ENCODE measurements at regions not wholly inside any gene's neighbourhood (a gene's known extent, or its start where the extent isn't known, plus 50 kb on each side); places are given as distances from the start of the nearest gene placed in this dataset.
"Not testable (repeated sequence)": the region's sequence is repeated elsewhere in the genome, so short reads cannot be mapped to it uniquely, and the experiment has no call there.

DNA sequence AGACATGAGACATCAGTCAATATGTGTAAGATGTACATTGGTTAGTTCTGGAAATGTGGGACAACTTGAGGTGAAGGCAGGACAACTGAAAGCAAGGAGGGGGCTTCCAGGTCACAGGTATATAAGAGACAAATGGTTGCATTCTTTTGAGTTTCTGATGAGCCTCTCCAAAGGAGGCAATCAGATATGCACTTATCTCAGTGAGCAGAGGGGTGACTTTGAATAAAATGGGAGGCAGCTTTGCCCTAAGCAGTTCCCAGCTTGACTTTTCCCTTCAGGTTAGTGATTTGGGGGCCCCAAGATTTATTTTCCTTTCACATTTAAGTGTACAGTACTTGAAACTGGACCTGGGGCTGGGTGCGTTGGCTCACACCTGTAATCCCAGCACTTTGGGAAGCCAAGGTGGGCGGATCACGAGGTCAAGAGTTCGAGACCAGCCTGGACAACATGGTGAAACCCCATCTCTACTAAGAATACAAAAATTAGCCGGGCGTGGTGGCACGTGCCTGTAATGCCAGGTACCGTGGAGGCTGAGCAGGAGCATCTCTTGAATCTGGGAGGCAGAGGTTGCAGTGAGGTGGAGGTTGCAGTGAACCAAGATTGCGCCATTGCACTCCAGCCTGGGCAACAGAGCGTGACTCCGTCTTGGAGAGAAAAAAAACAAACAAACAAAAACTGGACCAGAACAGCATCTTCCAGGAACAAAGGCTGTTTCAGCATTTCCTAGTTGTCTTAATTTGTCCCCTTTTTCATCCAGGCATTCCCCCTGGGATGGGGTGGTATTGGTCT is 130.9 kb upstream of the ZNF746 start:
- not testable (repeated sequence) for DNase-seq

DNA sequence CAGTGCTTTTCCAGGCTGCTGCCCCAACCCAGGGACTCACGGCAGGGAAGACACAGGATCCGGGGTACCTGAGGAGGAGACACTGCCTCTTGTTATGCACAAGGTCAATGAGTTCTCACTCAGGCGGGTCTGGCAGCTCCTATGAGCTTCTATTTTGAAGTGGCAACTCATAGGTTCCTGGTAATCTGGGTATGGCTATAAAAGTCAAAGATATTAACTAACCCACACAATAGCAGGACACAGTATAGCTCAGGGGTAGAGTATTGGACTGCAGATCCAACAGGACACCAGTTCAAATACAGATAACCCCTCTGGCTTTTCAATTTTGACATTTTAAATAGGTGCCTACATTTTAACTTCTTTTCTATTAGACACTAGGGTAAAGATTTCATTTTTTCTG is 130.3 kb upstream of the ZNF746 start:
- no peak for DNase-seq

DNA sequence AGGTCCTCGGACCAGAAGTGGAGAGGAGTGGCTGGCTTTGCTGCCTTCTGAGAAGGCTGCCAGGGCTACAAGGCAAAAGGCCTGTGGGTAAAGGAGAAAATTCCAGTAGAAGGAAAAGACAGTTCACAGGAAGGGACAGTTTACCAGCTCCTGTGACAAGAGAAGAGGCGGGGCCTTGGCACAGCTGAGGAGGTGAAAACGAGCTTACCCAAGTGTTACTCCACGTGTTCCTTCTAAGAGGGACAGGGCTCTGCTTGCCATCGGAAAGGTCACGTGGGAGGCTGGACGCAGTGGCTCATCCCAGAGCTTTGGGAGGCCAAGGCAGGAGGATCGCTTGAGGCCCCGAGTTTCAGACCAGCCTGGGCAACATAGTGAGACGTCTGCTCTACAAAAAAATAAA is 129.4 kb upstream of the ZNF746 start:
- no peak for DNase-seq

GRCh38 chr7:149625947-149626392 is 128.4 kb upstream of the ZNF746 start:
- DNase-seq = no peak

GRCh38 chr7:149625340-149625946 is 127.8 kb upstream of the ZNF746 start:
- peak; percentile 46 for DNase-seq

DNA sequence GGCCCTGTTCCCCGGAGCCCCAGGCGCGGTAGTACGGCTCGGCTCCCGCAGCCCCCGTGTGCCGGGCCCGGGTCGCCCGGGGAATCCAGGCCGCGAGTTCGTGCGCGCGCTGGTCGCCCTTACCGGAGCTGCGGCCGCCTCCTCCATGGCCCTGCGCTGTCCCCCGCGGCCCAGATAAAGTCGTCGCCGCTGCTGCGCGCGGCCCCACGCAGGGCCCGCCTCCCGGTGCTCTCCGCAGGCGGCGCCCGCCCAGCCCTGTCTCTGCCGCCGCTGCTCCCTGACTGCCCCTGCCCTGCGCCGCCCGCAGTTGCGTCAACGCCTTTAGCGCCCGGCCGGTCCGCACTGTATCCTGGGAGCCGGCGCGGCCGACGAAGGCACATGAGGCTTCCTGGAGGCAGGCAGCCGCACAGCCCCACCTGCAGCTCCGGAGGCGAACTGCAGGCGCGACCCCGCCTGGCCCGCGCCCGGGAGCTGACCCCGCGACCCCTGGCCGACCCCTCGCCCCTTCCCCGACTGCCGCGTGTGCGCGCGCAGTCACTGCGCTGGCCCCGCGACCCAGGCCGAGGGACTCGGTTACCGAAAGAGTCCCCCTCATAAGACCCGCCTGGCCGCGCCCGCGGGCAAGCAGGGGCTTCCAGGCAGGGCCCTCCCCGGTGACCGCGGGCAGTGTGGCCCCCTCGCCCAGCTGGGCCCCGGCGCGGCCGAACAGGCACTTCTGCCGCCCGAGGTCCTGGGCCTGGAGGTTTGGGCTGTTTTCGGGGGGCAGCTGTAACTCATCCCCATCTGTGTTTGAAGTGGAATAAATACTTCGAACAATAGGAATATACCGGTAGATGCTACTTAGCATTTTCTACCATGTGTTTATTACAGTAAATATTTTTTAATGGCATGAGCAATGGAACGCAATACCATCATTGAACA is 127.1 kb upstream of the ZNF746 start:
- peak; percentile 85 for DNase-seq

- peak; percentile 41 for DNase-seq
These were observed 126.4 kb upstream of the ZNF746 start for GRCh38 chr7:149624006-149624405.

- not testable (repeated sequence) for DNase-seq
These were observed 125.8 kb upstream of the ZNF746 start for GRCh38 chr7:149623262-149623997.

DNA sequence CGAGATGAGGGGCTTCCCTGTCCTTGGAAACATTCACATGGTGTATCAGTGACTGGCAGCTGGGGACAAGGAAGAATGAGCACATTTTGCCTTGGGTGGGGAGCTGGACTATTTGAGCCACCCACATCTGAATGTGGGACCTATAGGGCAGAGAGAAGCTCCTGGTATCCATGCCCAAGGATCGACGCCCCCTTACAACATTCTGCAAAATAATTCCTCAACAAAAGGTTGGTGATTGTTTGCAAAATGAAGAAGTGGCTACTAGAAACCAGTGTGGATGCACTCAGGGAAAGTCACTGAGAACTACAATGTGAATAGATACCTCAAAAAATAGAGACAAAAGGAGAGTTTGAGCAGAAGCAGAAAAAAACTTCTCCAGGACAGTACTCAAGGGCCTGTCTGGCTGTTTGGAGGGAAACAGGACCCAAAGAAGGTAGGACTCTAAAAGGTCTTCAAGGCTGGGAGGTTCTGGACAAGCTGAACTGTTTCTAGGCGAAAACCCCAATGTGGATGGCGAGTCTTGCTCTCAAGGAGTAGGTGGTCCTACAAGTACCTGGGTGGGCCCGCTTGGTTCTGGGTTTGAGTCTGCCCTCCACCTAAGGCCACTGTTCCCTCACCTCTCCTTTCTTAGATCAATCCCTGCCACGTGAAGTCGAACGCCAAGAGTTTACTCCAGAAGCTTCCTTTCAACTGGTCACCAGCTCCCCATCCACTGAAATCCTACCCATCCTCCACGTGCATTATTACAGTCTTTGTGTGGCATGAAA is 125.0 kb upstream of the ZNF746 start:
- no peak for DNase-seq

- peak; percentile 11 for DNase-seq
These were observed 124.2 kb upstream of the ZNF746 start for GRCh38 chr7:149621776-149622175.

GRCh38 chr7:149620961-149621360 is 123.4 kb upstream of the ZNF746 start:
- DNase-seq = peak; percentile 34

GRCh38 chr7:149616898-149617297 is 119.3 kb upstream of the ZNF746 start:
- DNase-seq = no peak

- DNase-seq = no peak
These were observed 118.2 kb upstream of the ZNF746 start for GRCh38 chr7:149615690-149616270.

DNA sequence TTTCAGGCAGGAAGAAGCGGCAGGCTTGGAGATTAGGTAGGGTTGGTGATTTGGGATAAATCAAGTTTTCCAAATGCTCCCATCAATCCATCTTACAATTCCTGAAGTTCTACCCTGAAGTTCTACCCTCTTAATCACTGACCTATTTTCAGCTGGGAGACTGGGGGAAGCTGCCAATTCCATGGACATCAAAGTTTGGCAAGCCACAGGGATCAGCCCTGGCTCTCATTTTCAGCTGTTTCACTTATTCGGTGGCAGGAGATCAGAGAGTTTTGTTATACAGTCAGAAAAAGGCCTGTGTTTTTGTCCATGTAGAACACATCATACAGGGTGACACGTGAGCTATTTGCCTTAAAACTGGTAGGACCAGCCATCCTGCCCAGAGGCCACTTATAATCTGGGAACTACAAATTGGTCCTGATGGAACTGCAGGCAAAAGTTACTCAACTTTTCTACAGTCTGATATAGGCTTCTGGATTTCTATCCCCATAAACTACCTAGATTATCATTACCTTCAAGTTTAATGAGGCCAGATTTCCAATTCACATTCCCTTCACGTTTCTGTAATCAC is 112.9 kb upstream of the ZNF746 start:
- DNase-seq = no peak

DNA sequence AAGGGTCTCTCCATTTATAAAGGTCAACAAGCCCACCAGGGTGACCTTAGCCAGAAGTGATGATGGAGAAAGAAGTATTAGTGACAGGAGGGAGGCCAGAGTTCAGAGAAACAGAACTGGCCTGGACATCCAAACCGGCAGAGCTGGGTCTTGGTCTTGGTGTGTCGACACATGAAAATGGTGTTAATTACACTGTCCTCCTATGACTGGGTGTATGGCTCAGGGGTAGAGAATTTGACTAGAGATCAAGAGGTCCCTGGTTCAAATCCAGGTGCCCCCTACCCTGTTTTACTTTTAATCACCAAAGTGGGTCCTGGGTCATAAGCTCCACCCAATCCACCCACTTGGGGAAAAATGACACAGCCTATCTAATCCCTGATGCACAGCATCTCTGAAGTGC is 110.6 kb upstream of the ZNF746 start:
- no peak for DNase-seq

DNA sequence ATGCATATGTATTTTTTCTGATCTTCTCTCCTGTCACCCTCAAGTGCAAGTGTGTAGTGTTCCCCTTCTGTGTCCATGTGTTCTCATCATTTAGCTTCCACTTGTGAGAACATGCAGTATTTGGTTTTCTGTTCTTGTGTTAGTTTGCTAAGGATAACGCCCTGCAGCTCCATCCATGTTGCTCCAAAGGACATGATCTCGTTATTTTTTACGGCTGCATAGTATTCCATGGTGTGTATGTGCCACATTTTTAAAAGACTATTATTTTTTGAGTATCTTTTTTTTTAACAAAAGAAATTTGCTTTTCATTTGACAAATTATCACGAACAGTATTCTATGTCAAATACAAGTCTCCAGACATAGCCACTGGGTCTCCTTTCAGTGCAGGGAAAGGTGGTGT is 110.1 kb upstream of the ZNF746 start:
- DNase-seq = no peak

GRCh38 chr7:149606826-149607225 is 109.2 kb upstream of the ZNF746 start:
- DNase-seq = no peak

GRCh38 chr7:149605696-149606095 is 108.1 kb upstream of the ZNF746 start:
- DNase-seq = no peak

- no peak for DNase-seq
These were observed 106.9 kb upstream of the ZNF746 start for GRCh38 chr7:149604521-149604920.

DNA sequence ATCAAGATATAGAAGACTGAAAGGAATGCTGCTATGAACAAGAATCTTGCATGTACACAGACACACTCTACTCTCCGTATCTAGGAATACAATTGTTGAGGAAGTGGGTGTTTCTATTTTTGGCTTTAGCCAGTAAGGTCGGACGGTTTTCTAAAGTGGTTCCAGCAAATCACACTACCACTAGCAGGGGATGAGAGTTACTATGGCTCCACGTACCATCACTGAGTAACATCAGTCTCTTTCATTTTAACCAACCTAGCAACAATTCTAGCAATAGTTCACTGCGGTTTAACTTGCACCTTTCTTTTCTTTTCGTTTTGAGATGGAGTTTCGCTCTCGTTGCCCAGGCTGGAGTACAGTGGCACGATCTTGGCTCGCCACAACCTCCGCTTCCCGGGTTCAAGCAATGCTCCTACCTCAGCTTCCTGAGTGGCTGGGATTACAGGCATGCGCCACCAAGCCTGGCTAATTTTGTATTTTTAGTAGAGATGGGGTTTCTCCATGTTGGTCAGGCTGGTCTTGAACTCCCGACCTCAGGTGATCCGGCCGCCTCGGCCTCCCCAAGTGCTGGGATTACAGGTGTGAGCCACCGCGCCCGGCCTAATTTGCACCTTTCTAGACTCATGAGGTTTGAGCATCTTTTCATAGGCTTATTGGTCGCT is 103.2 kb upstream of the ZNF746 start:
- not testable (repeated sequence) for DNase-seq
